A549 (cell line): ENCODE measurements at regions not wholly inside any gene's neighbourhood (a gene's known extent, or its start where the extent isn't known, plus 50 kb on each side); places are given as distances from the start of the nearest gene placed in this dataset.

Experiments used
- ATAC-seq, 2 experiments: fragments of 200-7000 bp in 1 of 2; fragments of >200 bp in 1 of 2; cut with Nextera tagmentation in 1 of 2; cut with Tn5 transposase in 1 of 2; 3 replicates each; pipeline versions ENCODE4 v1.8.0 to v1.9.1; 2018 to 2020; ENCODE audit warnings: mild to moderate bottlenecking in 1 of 2, moderate library complexity in 1 of 2
- CTCF ChIA-PET: fragments of 300-600 bp; sonication (Branson Sonifier 250); formaldehyde crosslinking; extraction: SDS; loops from one replicate; lab custom pipeline; 2021; ENCODE audit warnings: antibody characterized with exemption, inconsistent platforms; lab: Yijun Ruan, JAX
- POLR2A ChIA-PET: fragments of 350-600 bp; formaldehyde crosslinking; extraction: SDS; loops from one replicate; lab custom pipeline; 2021; ENCODE audit warnings: antibody characterized with exemption, inconsistent platforms; lab: Yijun Ruan, JAX
- DNase-seq, 2 experiments: peaks; one replicate each; pipeline versions ENCODE4 v3.0.0 to v3.0.0-alpha.2; 2011 to 2016; ENCODE audit warnings: low read depth in 1 of 2, low spot score in 1 of 2
- FAIRE-seq: peaks from 2 replicates; lab custom pipeline; 2011; peaks lifted over from hg19 to GRCh38; lab: Jason Lieb, UNC
- H3K27ac ChIP-seq, 2 experiments: fragments of >200 bp; sonication (Bioruptor Twin); formaldehyde crosslinking; 3 replicates each; pipeline ENCODE4 v1.5.1; 2016 to 2017
- H3K4me1 ChIP-seq: fragments of >200 bp; sonication (Bioruptor Twin); formaldehyde crosslinking; 3 replicates; pipeline ENCODE4 v1.6.1; 2016
- H3K4me2 ChIP-seq: fragments of >200 bp; sonication (Bioruptor Twin); formaldehyde crosslinking; 3 replicates; pipeline ENCODE4 v1.6.1; 2016
- H3K4me3 ChIP-seq: fragments of >200 bp; sonication (Bioruptor Twin); formaldehyde crosslinking; 3 replicates; pipeline ENCODE4 v1.5.1; 2016
- H3K9me3 ChIP-seq: fragments of >200 bp; sonication (Bioruptor Twin); formaldehyde crosslinking; 3 replicates; pipeline ENCODE4 v1.6.1; 2016
- BCL3 ChIP-seq: fragments of >200 bp; sonication (Bioruptor Twin); formaldehyde crosslinking; IDR thresholded peaks from 3 replicates; pipeline ENCODE4 v1.6.1; 2016
- EHF ChIP-seq: fragments of 250-450 bp; sonication (Bioruptor Pico); IDR thresholded peaks from 2 replicates; pipeline ENCODE4 v1.5.0; 2020; ENCODE audit warnings: mild to moderate bottlenecking
- FOSL2 ChIP-seq, 2 experiments: fragments of 450-650 bp in 1 of 2; fragments of >200 bp in 1 of 2; sonication (Bioruptor Twin) in 1 of 2; formaldehyde crosslinking; IDR thresholded peaks; 2 replicates each; pipeline versions ENCODE4 v1.5.0 to v1.6.1; 2016 to 2020; ENCODE audit warnings: mild to moderate bottlenecking in 1 of 2, moderate library complexity in 1 of 2
- FOXS1 ChIP-seq: fragments of 250-450 bp; sonication (Bioruptor Pico); IDR thresholded peaks from 2 replicates; pipeline ENCODE4 v1.5.0; 2020; ENCODE audit warnings: mild to moderate bottlenecking, moderate library complexity
- GATA3 ChIP-seq: IDR thresholded peaks from 2 replicates; pipeline ENCODE4 v1.6.1; 2012; ENCODE audit warnings: borderline replicate concordance
- HEYL ChIP-seq: fragments of 250-450 bp; sonication (Bioruptor Pico); IDR thresholded peaks from 2 replicates; pipeline ENCODE4 v1.8.0; 2021; ENCODE audit warnings: mild to moderate bottlenecking, moderate library complexity
- HMGXB4 ChIP-seq: fragments of 250-450 bp; sonication (Bioruptor Pico); IDR thresholded peaks from 2 replicates; pipeline ENCODE4 v1.5.0; 2021; ENCODE audit warnings: mild to moderate bottlenecking, moderate library complexity, borderline replicate concordance
- MYC ChIP-seq: IDR thresholded peaks from 2 replicates; pipeline ENCODE4 v1.6.1; 2012; ENCODE audit warnings: mild to moderate bottlenecking, inconsistent platforms, low read length, improper control_type of control experiment, borderline replicate concordance
- NFE2L2 ChIP-seq: fragments of 150-350 bp; conservative IDR thresholded peaks from 2 replicates; pipeline ENCODE4 v1.6.1; 2014; ENCODE audit warnings: low read length
- NPAS2 ChIP-seq: fragments of 250-450 bp; sonication (Bioruptor Pico); IDR thresholded peaks from 2 replicates; pipeline ENCODE4 v1.8.0; 2022; ENCODE audit warnings: mild to moderate bottlenecking, moderate library complexity, borderline replicate concordance
- NR3C1 ChIP-seq: fragments of >200 bp; sonication (Bioruptor Twin); formaldehyde crosslinking; IDR thresholded peaks from 3 replicates; pipeline ENCODE4 v1.6.1; 2017
- RAD21 ChIP-seq, 2 experiments: fragments of >200 bp in 1 of 2; sonication (Bioruptor Twin) in 1 of 2; formaldehyde crosslinking in 1 of 2; IDR thresholded peaks in 1 of 2; conservative IDR thresholded peaks in 1 of 2; 2 replicates in 1 of 2; 3 replicates in 1 of 2; pipeline ENCODE4 v1.6.1; 2012 to 2018; ENCODE audit warnings: inconsistent platforms in 1 of 2
- RCOR1 ChIP-seq: fragments of 150-350 bp; IDR thresholded peaks from 2 replicates; pipeline ENCODE4 v1.6.1; 2014; ENCODE audit warnings: antibody characterized with exemption, low read length, low read depth
- REST ChIP-seq: fragments of 200-600 bp; sonication (generic); IDR thresholded peaks from 2 replicates; pipeline ENCODE4 v1.6.1; 2016; ENCODE audit warnings: antibody characterized with exemption, mild to moderate bottlenecking, moderate library complexity
- SMC3 ChIP-seq: fragments of >200 bp; sonication (Bioruptor Twin); formaldehyde crosslinking; IDR thresholded peaks from 3 replicates; pipeline ENCODE4 v1.6.1; 2018; ENCODE audit warnings: inconsistent platforms
- SREBF2 ChIP-seq: fragments of 450-650 bp; IDR thresholded peaks from 2 replicates; pipeline ENCODE4 v1.6.1; 2014; ENCODE audit warnings: mild to moderate bottlenecking, moderate library complexity
- TFCP2L1 ChIP-seq: fragments of 250-450 bp; sonication (Bioruptor Pico); IDR thresholded peaks from 2 replicates; pipeline ENCODE4 v1.5.0; 2021; ENCODE audit warnings: mild to moderate bottlenecking
- USF2 ChIP-seq: fragments of 450-650 bp; IDR thresholded peaks from 2 replicates; pipeline ENCODE4 v1.6.1; 2014; ENCODE audit warnings: antibody characterized with exemption
- ZNF302 ChIP-seq: fragments of 250-450 bp; sonication (Bioruptor Pico); IDR thresholded peaks from 2 replicates; pipeline ENCODE4 v1.9.0; 2021; ENCODE audit warnings: inconsistent platforms, mild to moderate bottlenecking, moderate library complexity
- WGBS: methylation state at CpG from one replicate; pipeline ENCODE4 v1.1.6; 2017; ENCODE audit errors: missing lambda C conversion rate; 5-methylcytosine and 5-hydroxymethylcytosine counted together

GRCh38 chr11:13878077-13878476 is 84.4 kb upstream of the SPON1 start:
- CTCF ChIA-PET = interaction anchor here (0.9 kb wide), 1 partner anchor 41 kb away, joined by 3 read pairs; no protein-coding TSS in a partner anchor
- H3K27ac ChIP-seq = no peak overlapping the region
- H3K4me3 ChIP-seq = no peak overlapping the region
- H3K4me2 ChIP-seq = no peak overlapping the region
- 0 out of 3 replicates have a peak, but pooled peaks cover 5% of the 10 kb centered on the region for H3K4me1 ChIP-seq
- DNase-seq (no peak), FAIRE-seq (no peak), ATAC-seq (no peak)
- POLR2A ChIA-PET = no interaction called here
- 43% methylated on average over 1 of the region's 1 CpG for WGBS
- TF ChIP-seq SMC3 (no peak), NFE2L2 (no peak), RCOR1 (no peak)
- H3K9me3 ChIP-seq = no peaks in the 10 kb centered on the region

- Histone ChIP-seq H3K9me3 (no peaks in the 10 kb centered on the region), H3K4me3 (no peak overlapping the region)
- TF ChIP-seq NFE2L2 (no peak), EHF (CRISPR knock-in tag) (no peak), ZNF302 (no peak), USF2 (no peak), REST (no peak), FOXS1 (CRISPR knock-in tag) (no peak), HEYL (CRISPR knock-in tag) (no peak), NPAS2 (CRISPR knock-in tag) (no peak), TFCP2L1 (CRISPR knock-in tag) (no peak), BCL3 (no peak), FOSL2 (IDR thresholded peaks at IDR 0.05) (no peak), FOSL2 (CRISPR knock-in tag; IDR thresholded peaks at IDR 0.05) (no peak), HMGXB4 (CRISPR knock-in tag) (no peak), RAD21 (conservative IDR thresholded peaks at IDR 0.05 in 1 of 2, IDR thresholded peaks at IDR 0.05 in 1 of 2) (no peak), SREBF2 (no peak), MYC (no peak), GATA3 (no peak), NR3C1 (no peak)
- TF ChIP-seq, all 56 proteins: peak for 0
- ChIA-PET POLR2A (no interaction called here), CTCF (interaction anchor here (0.6 kb wide), 1 partner anchor 579 kb away, joined by 4 read pairs; no protein-coding TSS in a partner anchor)
- DNase-seq = no peak
- no peak for FAIRE-seq
- 68% methylated on average over 2 of the region's 2 CpGs for WGBS
- no peak overlapping the region for H3K4me2 ChIP-seq
- H3K27ac ChIP-seq = no peak overlapping the region
- no peaks in the 10 kb centered on the region for H3K4me1 ChIP-seq
- no peak for ATAC-seq
Observed at GRCh38 chr11:13880634-13881033, 81.9 kb upstream of the SPON1 start.
